Upper lobe of left lung (tissue), 4 donors: ENCODE measurements at regions not wholly inside any gene's neighbourhood (a gene's known extent, or its start where the extent isn't known, plus 50 kb on each side); places are given as distances from the start of the nearest gene placed in this dataset.

ENCODE experiments used
- CTCF ChIP-seq, 6 experiments: fragments of 450-650 bp in 4 of 6; fragments of 200-600 bp in 2 of 6; sonication (generic) in 2 of 6; IDR thresholded peaks; one replicate each; pipeline ENCODE4 v1.5.1; 2016 to 2019; ENCODE audit warnings: antibody characterized with exemption in 6 of 6
- EP300 ChIP-seq, 4 donors: sonication (generic); formaldehyde crosslinking; IDR thresholded peaks; one replicate each; pipeline ENCODE4 v1.5.1; 2017; ENCODE audit warnings: antibody characterized with exemption in 4 of 4, control low read depth in 2 of 4
- POLR2A ChIP-seq, 4 donors: fragments of 450-650 bp; IDR thresholded peaks; one replicate each; pipeline ENCODE4 v1.5.1; 2016 to 2017; ENCODE audit warnings: antibody characterized with exemption in 4 of 4, mild to moderate bottlenecking in 2 of 4
- POLR2AphosphoS5 ChIP-seq, 2 donors: sonication (generic); formaldehyde crosslinking; IDR thresholded peaks; one replicate each; pipeline ENCODE4 v1.5.1; 2017; ENCODE audit warnings: antibody characterized with exemption in 2 of 2

GRCh38 chr9:23172979-23173637, 652.9 kb downstream of the ELAVL2 start:
- no peak for TF ChIP-seq POLR2A (IDR thresholded peaks at IDR 0.05)
- TF ChIP-seq CTCF (IDR thresholded peaks at IDR 0.05) = no peak
- no peak for TF ChIP-seq EP300 (IDR thresholded peaks at IDR 0.05)
- no peak for TF ChIP-seq POLR2AphosphoS5 (IDR thresholded peaks at IDR 0.05)
